GM20000 (cell line): ENCODE measurements at regions not wholly inside any gene's neighbourhood (a gene's known extent, or its start where the extent isn't known, plus 50 kb on each side); places are given as distances from the start of the nearest gene placed in this dataset.
A peak's percentile ranks its signal among the peaks of the same experiment; 100 is the strongest.

Experiments used
- DNase-seq: peaks from one replicate; pipeline ENCODE4 v3.0.0; 2012; ENCODE audit warnings: low spot score
- TF ChIP-seq, protein P1 (sequence below): IDR thresholded peaks from 2 replicates; pipeline ENCODE4 v1.5.1; 2012; ENCODE audit warnings: mild to moderate bottlenecking, control low read depth; ENCODE audit errors: extremely low read depth, missing control alignments

DNA sequence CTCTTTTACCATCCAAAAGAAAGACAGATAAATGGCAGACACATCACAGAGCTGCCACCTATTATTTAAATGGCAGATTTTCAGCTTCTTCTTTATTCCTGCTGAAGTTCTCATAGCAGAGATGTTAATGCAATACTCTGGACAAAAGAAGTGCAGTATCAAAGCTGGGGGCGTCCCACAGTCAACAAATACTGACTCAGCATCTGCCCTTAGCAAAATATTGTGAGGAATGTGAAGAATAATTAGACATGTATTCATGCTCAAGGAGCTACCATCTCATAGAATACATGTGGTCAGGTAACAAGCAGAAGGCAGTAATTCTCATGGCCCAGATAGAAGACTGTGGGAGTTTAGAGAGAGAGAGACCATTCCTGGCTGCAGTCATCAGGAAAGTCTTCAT, 108.0 kb upstream of the TANK start:
- TF ChIP-seq, protein P1, sequence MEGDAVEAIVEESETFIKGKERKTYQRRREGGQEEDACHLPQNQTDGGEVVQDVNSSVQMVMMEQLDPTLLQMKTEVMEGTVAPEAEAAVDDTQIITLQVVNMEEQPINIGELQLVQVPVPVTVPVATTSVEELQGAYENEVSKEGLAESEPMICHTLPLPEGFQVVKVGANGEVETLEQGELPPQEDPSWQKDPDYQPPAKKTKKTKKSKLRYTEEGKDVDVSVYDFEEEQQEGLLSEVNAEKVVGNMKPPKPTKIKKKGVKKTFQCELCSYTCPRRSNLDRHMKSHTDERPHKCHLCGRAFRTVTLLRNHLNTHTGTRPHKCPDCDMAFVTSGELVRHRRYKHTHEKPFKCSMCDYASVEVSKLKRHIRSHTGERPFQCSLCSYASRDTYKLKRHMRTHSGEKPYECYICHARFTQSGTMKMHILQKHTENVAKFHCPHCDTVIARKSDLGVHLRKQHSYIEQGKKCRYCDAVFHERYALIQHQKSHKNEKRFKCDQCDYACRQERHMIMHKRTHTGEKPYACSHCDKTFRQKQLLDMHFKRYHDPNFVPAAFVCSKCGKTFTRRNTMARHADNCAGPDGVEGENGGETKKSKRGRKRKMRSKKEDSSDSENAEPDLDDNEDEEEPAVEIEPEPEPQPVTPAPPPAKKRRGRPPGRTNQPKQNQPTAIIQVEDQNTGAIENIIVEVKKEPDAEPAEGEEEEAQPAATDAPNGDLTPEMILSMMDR = no peak
- DNase-seq = no peak

DNA sequence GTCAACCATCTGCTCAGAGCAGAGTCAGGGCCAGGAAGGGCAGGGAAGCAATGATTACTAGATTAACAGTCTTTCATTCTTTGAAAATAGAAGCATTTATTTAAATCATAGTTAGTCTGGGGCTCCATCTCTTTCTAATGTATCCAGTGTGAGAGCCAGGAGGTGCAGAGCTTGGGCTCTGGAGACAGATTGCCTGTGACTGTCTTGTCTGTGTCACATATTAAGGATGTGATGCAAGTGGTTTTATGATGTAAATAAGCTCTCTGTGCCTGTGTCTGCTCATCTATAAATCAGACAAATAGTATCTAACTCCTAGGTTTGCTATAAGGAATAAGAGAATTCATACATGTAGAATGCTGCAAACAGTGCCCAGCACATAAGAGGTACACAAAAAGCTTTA, 104.9 kb upstream of the TANK start:
- TF ChIP-seq, protein P1 = no peak
- no peak for DNase-seq

DNA sequence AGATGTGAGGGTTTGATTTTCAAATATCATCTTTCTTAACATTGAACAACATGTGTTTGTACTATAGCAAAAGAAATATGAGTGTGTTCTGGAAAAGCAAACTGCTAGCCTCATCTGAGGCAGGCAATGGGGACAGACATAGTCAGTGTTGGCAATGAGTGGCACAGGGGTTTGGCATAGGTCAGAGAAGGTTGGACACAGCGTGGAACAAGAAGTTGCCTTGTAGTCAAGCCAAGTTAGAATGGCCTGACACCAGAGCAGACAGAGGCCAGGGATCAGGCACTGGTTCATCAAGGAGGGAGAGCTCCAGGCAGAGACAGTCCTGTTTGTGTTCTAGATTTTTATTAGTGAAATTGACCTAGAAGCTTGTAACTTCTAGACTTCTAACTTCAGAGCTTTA, 100.8 kb upstream of the TANK start:
- TF ChIP-seq, protein P1 = no peak
- no peak for DNase-seq

DNA sequence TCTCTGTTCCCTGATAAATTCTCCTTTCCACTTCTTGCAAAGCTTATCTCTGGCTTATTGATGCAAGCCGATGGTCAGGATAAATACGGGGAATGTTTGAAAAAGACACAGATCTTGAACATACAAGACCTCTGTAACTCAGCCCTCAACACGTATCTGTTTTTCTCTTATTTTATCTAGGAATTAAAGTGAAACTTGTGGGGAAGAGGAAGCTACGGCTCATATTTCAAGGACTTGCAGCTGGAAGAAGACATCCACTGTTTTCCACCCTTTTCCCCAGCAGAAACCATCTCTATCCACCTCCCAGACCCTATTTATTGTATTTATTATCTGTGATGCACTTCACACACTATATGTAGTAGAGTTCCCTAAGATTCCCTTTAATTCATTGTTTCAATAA, 98.4 kb upstream of the TANK start:
- TF ChIP-seq, protein P1 = no peak
- no peak for DNase-seq

DNA sequence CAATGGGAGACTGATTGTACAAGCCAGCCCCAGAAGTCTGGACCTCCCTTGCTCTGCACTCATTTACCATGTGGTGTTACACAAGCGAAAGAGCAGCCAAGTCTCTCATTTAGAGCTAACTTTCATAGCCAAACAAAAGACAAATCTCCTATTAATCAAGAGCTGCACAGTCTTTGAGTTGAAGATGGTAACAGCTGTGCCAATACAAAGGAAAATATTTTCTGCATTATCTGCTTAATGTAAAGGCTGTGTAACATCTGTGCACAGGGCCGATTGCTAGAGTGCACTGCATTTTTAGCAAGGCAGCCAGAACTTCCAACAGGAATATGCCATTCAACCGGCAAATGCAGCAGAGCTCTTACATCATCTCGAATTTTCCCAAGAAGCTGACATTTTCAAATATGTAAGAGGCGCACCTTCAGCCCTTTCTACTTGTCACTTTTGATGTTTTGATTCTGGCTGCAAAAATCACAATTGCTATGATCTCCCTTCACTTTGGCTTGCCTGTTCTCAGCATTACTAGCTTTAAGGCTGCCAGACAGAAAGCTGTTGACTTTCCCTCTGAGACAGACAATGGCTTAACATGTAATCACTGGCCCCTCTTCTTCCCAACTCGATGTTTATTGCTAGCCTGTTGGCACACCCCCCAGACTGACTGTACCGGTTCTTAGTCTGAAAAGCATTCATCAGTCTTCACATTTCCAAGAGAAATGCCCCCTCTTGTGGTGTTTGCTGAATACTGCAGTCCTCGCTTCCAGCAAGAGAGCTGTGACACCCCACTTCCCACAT, 96.9 kb upstream of the TANK start:
- TF ChIP-seq, protein P1 = peak; percentile 76
- DNase-seq = peak; percentile 63

DNA sequence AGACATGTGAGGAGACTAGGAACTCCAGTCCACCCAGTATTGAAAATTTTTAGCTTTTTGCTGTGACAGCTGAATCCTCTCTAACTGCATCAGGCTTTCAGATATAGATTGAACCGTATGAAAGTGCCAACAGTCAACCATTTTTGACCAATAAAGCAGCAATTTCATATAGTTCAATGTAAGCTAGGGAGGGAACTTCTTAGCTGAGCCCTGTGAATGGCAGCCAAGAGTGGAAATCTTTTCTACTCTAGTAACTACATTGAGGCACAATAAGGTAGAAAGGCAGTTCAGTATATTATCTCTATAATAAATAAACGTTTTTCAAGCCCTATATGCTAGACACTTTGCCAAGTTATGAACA, 96.3 kb upstream of the TANK start:
- TF ChIP-seq, protein P1 = no peak

DNA sequence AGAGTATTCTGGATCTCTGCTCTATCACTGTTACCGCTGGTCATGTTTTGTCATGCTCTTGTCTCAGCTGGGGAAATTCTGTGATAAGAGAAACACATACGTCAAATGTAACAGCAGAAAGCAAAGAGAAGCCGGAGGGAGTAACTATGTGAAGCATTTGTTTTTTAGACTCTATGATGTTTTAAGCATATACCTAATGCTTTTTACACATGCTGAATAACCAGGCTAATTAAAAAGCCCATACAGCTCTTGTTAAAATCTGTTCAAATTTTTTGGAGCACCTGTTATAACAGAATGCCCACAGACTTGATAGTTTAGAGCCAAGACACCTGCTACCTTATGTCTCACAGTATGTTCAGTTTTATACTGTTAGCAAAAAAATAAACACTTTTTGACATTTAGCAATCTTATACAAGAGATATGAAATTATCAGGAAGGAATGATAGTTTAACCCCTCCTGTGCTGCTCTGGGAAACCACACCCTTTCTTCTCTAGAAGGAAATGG, 92.3 kb upstream of the TANK start:
- TF ChIP-seq, protein P1 = no peak
- DNase-seq = no peak

More for the DNA sequence above, 96.3 kb upstream of the TANK start:
- no peak for DNase-seq
